GM23338 (cell line): ENCODE measurements at regions not wholly inside any gene's neighbourhood (a gene's known extent, or its start where the extent isn't known, plus 50 kb on each side); places are given as distances from the start of the nearest gene placed in this dataset.

Source experiments
- EZH2 ChIP-seq: fragments of 200-600 bp; sonication (generic); IDR thresholded peaks from one replicate; pipeline ENCODE4 v1.8.0; 2017; ENCODE audit warnings: antibody characterized with exemption, mild to moderate bottlenecking, low read depth; ENCODE audit not compliant: unreplicated experiment
- EZH2phosphoT487 ChIP-seq: fragments of 200-600 bp; sonication (generic); IDR thresholded peaks from one replicate; pipeline ENCODE4 v1.8.1; 2018; ENCODE audit warnings: antibody characterized with exemption; ENCODE audit not compliant: unreplicated experiment
- JUNB ChIP-seq: IDR thresholded peaks from one replicate; pipeline ENCODE4 v1.6.1; 2016; ENCODE audit warnings: antibody characterized with exemption; ENCODE audit not compliant: unreplicated experiment
- NANOG ChIP-seq: IDR thresholded peaks from 2 replicates; pipeline ENCODE4 v1.6.1; 2016; ENCODE audit warnings: antibody characterized with exemption, borderline replicate concordance
- POLR2AphosphoS5 ChIP-seq: IDR thresholded peaks from 2 replicates; pipeline ENCODE4 v1.6.1; 2016; ENCODE audit warnings: antibody characterized with exemption, low read depth
- STAT1 ChIP-seq: IDR thresholded peaks from one replicate; pipeline ENCODE4 v1.6.1; 2016; ENCODE audit warnings: antibody characterized with exemption; ENCODE audit not compliant: unreplicated experiment
- ZNF114 ChIP-seq: fragments of 250-450 bp; sonication (Bioruptor Pico); IDR thresholded peaks from 2 replicates; pipeline ENCODE4 v1.5.0; 2020; ENCODE audit warnings: mild to moderate bottlenecking, moderate library complexity
- ZNF331 ChIP-seq: fragments of 250-450 bp; sonication (Bioruptor Pico); IDR thresholded peaks from 2 replicates; pipeline ENCODE4 v1.5.0; 2020; ENCODE audit warnings: low read depth, mild to moderate bottlenecking, moderate library complexity
- TF ChIP-seq, protein P1 (sequence below), 2 experiments: fragments of 200-600 bp in 1 of 2; sonication (generic) in 1 of 2; conservative IDR thresholded peaks; 2 replicates each; pipeline versions ENCODE4 v1.5.1 to v1.6.1; 2016 to 2017; ENCODE audit warnings: antibody characterized with exemption in 2 of 2, low read depth in 2 of 2, mild to moderate bottlenecking in 2 of 2, moderate library complexity in 1 of 2
- TF ChIP-seq, protein P2 (sequence below): IDR thresholded peaks from one replicate; pipeline ENCODE4 v1.6.1; 2018; ENCODE audit warnings: antibody characterized with exemption; ENCODE audit not compliant: unreplicated experiment

DNA sequence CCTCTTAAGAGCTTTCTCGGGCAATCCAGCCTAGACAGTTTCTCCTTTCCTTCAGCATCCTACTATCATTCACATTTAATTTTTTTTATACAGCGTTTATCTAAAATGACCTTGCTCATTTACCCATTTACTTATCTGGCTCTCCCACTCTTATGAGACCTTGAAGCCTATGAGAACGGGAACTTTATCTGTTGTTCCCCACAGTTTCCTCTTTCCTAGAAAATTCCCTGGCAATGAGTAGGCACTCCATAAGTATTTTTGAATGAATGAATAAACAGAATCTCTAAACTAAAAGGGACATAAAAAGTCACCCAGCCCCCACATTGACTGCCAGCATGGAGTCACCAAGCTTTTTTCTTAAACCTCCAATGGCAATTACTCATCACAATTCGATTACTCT, 353.2 kb downstream of the METTL4 start:
- TF ChIP-seq EZH2phosphoT487 (no peak), POLR2AphosphoS5 (no peak), EZH2 (no peak), ZNF331 (CRISPR knock-in tag) (no peak), ZNF114 (CRISPR knock-in tag) (no peak), STAT1 (no peak), JUNB (no peak), NANOG (no peak)
- TF ChIP-seq, protein P1, sequence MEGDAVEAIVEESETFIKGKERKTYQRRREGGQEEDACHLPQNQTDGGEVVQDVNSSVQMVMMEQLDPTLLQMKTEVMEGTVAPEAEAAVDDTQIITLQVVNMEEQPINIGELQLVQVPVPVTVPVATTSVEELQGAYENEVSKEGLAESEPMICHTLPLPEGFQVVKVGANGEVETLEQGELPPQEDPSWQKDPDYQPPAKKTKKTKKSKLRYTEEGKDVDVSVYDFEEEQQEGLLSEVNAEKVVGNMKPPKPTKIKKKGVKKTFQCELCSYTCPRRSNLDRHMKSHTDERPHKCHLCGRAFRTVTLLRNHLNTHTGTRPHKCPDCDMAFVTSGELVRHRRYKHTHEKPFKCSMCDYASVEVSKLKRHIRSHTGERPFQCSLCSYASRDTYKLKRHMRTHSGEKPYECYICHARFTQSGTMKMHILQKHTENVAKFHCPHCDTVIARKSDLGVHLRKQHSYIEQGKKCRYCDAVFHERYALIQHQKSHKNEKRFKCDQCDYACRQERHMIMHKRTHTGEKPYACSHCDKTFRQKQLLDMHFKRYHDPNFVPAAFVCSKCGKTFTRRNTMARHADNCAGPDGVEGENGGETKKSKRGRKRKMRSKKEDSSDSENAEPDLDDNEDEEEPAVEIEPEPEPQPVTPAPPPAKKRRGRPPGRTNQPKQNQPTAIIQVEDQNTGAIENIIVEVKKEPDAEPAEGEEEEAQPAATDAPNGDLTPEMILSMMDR (conservative IDR thresholded peaks at IDR 0.05; ENCODE audit: low read depth in 2 of 2) = no peak
- TF ChIP-seq, protein P2, sequence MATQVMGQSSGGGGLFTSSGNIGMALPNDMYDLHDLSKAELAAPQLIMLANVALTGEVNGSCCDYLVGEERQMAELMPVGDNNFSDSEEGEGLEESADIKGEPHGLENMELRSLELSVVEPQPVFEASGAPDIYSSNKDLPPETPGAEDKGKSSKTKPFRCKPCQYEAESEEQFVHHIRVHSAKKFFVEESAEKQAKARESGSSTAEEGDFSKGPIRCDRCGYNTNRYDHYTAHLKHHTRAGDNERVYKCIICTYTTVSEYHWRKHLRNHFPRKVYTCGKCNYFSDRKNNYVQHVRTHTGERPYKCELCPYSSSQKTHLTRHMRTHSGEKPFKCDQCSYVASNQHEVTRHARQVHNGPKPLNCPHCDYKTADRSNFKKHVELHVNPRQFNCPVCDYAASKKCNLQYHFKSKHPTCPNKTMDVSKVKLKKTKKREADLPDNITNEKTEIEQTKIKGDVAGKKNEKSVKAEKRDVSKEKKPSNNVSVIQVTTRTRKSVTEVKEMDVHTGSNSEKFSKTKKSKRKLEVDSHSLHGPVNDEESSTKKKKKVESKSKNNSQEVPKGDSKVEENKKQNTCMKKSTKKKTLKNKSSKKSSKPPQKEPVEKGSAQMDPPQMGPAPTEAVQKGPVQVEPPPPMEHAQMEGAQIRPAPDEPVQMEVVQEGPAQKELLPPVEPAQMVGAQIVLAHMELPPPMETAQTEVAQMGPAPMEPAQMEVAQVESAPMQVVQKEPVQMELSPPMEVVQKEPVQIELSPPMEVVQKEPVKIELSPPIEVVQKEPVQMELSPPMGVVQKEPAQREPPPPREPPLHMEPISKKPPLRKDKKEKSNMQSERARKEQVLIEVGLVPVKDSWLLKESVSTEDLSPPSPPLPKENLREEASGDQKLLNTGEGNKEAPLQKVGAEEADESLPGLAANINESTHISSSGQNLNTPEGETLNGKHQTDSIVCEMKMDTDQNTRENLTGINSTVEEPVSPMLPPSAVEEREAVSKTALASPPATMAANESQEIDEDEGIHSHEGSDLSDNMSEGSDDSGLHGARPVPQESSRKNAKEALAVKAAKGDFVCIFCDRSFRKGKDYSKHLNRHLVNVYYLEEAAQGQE = no peak
